Embryonic facial prominence (tissue), 1 donor: ENCODE measurements at regions not wholly inside any gene's neighbourhood (a gene's known extent, or its start where the extent isn't known, plus 50 kb on each side); places are given as distances from the start of the nearest gene placed in this dataset.

Source experiments
- DNase-seq: peaks from one replicate; pipeline ENCODE4 v3.0.0-alpha.2; 2016; ENCODE audit errors: extremely low spot score

- DNase-seq = no peak
Measured at GRCh38 chr1:47554082-47554481, 116.2 kb downstream of the FOXD2 start.

DNA sequence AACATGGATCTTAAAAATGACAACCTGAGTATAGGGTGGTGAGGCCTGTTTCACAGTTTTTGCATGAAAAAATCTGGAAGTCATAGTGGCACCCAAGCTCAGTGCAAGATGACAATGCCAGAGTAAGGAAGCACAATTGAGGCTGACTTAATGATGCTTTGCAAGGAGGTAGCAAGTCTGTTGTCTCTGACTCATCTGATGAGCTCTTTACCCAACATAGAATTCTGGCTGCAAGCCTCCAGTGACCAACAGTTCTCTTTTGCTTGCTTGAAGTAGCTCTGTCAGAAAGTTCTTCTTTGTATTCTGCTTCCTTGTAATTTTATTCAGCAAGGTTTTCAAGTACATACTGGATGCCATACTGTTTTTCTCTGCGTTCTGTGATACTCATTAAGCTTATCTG, 117.1 kb downstream of the FOXD2 start:
- DNase-seq = no peak

GRCh38 chr1:47555306-47555705, 117.5 kb downstream of the FOXD2 start:
- DNase-seq = no peak

GRCh38 chr1:47555841-47556560, 118.2 kb downstream of the FOXD2 start:
- DNase-seq = no peak

DNA sequence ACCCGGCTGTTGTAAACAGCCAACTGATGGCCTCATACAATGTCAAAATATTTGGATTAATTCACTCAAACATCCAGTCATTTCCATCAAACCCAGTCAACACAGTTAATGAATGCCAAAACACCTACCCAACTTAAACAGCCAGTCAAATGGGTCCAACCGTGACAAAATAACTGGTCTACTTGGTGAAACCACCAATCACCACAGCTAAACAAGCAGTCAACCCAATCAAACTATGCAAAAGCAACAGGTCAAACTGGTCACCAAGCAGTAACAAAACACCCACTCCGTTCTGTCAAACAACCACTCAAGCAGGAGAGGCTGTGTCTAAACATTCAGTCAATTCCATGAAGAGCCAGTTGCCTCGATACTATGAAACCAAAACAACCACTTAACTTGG, 119.2 kb downstream of the FOXD2 start:
- DNase-seq = no peak

DNA sequence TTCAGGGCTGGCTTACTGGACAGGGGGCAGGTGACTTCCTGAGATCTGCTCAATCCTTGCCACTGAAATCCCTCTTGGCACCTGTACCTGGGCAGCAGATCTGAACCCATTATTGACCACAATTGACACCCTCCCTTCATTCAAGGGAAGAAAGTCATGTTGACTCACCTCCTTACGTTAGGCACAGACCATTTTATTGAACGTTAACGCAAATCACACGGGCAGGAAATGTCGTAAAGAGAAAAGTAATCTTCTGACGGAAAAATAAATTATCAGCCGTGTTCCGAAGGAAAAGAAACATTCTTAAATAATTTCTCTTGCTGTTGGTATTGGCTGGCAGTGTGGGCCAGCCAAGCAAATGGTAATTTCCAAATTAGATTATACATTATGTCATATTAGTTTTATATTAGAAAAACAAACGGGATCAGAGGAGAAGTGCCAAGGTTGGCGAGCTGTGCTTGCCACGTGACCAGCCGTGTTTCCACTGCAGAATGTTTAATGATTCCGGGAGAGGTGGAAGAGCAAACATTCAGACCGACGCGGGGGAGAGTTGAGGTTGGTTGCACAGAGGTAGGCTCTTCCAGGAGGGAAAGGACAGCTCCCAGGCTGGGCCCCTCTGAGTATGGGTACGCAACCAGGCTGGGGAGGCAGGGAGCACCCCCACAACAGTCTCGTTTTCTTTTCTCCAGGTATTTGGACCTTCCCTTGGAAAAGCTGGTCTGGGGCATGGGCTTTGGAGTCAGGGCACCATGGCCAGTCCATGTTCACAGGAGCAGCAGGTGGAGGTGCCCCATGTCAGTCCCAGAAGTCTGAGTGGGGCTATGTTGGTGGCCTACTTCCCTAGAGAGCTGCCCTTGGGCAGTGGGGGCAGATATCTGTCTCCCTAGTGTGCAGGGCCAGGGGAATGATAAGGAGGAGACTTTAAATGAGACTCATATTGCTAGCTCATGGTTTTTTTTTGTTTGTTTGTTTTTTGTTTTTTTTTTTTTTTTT, 121.1 kb downstream of the FOXD2 start:
- no peak for DNase-seq

GRCh38 chr1:47559944-47560695, 122.3 kb downstream of the FOXD2 start:
- no peak for DNase-seq

DNA sequence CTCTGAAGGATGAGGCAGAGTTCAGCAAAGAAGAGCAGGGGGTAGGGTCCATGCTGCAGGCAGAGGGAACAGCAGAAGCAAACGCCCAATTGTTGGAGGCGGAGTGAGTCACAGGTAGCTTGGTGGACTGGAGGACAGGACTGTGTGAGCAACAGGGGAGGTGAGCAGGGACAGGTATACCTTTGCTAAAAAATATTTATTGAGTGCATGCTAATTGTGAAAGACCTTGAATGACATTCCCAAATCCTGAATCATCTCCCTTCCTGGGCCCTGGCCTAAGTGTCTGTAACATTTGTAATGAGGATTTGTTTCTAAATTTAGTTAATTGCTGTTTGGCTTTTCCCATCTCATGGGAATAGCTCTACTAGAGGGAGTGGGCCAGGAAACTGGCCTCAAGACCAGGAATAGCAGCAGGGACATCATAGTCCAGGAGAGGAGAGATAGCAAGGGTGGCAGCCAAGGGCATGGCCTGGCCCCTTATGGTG, 123.7 kb downstream of the FOXD2 start:
- no peak for DNase-seq

DNA sequence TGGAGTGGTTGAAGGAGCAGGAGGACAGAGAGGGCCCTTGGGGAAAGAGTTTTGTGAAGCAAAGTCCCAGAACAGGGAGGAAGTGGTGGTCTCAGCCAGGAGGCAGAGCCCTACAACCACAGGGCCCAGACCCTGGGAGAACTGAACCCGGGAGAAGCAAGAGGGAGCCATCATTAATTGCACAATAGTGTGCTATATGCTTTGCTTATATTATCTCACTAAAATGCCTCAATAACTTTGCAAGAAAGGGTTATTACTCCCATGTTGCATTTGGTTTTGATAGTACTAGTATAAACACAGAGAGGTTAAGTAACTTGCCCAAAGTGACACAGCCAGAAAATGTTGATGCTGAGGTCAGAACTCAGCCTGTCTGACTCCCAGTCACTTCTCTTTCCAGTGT, 124.3 kb downstream of the FOXD2 start:
- no peak for DNase-seq

DNA sequence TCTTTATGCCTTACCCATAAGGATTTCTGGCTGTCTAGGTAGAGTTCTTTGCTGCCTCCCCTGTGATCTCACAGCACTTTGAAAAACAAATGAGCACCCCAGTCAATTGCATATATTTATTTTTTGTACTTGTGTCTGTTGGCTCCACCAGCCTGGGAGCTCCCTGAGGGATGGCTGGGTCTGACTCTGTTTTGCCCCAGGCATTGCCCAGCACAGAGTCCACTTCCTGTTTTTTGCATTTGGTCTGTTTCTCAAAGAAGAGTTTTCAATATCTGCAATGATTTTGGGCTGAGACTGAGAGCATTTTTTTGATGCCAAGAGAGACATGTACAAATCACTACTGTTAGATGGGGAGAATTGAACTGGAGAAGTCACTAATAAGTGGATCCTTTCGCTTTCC, 125.0 kb downstream of the FOXD2 start:
- no peak for DNase-seq

- DNase-seq = no peak
Measured at GRCh38 chr1:47563201-47563600, 125.4 kb downstream of the FOXD2 start.

DNA sequence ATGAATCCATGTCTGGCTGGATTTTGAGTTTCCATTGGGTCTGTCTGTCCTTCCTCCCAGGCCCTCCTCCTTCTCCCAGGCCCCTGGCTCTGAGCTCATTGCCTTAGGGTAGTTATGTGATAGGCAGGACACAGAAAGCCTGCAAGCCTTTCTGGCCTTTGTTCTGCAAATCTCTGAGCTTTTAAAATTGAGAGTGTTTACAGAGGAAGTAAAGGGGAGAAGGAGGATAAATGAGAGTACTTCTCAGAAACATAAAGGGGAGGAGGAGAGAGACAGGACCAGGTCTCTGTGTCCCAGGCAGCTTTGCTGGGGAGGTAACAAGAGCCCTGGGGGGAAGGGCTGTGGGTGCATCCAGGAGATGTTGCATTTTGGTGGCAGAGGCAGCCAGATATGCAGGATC, 126.7 kb downstream of the FOXD2 start:
- no peak for DNase-seq

GRCh38 chr1:47565092-47565491, 127.2 kb downstream of the FOXD2 start:
- DNase-seq = no peak

DNA sequence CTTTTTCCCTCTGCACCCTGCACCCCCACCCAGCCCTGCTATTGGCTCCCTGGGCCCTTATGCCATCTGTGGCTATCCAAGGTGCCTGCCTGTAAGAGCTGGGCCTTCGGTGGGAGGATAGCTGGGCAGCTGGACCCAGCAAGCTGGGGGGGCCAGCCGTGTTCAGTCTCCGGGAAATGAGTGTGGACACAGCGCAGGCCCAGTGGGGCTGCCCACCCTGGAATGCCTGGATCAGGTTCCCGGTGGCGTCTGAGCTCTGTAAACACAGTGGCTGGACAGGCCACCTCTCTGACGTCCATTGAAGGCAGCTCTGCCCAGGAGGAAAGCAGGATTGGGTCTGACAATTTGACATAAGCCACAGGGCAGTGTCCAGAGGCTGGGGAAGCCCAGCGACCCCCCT, 127.8 kb downstream of the FOXD2 start:
- no peak for DNase-seq

DNA sequence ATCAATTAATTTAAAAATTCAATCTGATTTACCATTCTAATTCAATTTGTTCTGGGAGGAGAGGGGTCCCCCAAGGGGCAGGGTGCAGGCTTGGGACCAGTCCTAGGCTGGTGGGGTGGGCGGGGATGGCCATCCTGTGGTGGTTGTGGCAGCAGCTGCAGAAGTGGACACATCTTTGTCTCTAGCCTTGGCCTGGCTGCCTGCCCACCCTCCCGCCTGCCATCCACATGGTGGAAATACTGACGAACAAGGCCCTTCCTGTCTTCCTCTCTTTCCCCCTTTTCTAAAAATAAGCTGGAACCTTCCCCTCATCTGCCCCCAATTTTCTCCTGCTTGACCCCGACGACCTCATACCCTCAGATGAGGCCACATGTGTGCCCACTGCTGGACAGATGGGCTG, 130.9 kb downstream of the FOXD2 start:
- DNase-seq = no peak

DNA sequence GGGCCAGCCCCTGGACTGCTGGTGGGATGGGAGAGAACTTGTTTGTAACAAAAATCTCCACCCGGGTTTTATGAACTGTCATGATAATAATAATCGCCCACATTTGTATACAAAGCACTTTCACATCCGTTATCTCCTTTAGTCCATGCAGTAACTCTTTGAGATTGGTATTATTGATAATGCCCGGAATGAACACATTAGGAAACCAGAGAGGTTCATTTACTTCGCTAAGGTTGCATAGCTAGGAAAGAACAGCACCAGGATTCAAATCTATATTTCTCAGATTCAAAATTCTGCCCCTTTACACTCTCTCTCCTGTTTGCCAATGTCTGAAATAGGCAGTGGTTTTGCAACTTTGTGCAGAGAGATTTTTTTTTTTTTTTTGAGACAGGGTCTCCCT, 131.4 kb downstream of the FOXD2 start:
- no peak for DNase-seq

- DNase-seq = peak; percentile 39
Measured at GRCh38 chr1:47569681-47570470, 132.0 kb downstream of the FOXD2 start.

GRCh38 chr1:47571161-47571560, 133.3 kb downstream of the FOXD2 start:
- no peak for DNase-seq

DNA sequence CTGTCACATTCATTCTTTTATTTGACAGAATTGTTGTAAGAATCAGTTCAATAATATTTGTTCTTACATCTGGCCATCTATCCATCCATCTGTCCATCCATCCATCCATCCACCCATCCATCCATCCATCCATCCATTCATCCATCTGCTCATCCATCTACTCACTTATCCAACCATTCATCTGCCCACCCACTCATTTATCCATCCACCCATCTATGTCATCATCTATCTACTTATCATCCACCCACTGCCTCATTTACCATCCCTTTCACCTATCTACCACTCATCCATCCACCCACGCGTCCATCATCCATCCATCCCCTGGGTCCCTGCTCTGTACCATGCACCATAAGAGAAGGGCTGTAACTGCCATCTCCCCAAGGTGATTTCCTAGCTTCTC, 134.1 kb downstream of the FOXD2 start:
- no peak for DNase-seq

GRCh38 chr1:47572731-47573430, 135.0 kb downstream of the FOXD2 start:
- no peak for DNase-seq
